Stimulated activated CD4-positive, alpha-beta T cell treated with anti-CD3 and anti-CD28 coated beads, Interleukin-2, amount 100 ng/mL, for 4 hours (primary cell): ENCODE measurements at regions not wholly inside any gene's neighbourhood (a gene's known extent, or its start where the extent isn't known, plus 50 kb on each side); places are given as distances from the start of the nearest gene placed in this dataset.

Experiments
- DNase-seq: peaks from one replicate; pipeline ENCODE4 v3.0.0-alpha.2; 2020; ENCODE audit warnings: low read depth

DNA sequence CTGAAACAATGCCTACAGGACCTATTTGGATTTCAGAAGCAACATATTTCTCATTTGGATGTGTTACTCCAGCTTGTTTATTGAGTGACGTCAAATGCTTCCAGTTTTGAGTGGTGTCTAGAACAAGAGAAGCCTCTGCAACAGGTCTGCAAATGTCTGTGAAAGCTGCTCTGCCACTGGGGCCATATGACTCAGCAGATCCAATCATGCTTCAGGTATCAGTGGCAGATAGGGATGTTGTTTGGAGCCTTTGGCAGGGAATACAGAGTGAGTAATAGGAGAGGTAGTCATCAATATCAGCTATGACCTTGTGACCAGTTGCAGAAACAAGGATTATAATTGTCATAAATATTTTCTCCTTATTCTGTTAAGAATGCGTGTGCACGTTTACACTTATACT, 141.1 kb upstream of the ZXDA start:
- no peak for DNase-seq

DNA sequence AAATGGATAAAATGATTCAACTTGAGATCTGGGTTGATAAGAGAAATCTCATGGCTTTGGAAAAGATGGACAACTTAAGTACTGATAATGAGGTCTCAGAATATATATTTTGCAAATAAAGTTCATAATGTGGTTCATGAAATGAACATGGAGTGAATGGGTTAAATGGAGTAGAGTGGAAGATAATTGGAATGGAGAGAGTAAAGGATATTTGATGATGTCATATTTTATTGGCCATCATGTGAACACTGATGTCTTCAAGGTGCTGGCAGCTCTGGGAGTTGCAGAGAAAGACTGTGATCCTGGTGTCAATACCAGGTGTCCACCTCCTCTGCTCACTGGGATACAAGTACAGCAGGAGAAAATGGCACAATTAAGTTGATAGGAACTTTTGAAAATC, 133.9 kb upstream of the ZXDA start:
- no peak for DNase-seq

DNA sequence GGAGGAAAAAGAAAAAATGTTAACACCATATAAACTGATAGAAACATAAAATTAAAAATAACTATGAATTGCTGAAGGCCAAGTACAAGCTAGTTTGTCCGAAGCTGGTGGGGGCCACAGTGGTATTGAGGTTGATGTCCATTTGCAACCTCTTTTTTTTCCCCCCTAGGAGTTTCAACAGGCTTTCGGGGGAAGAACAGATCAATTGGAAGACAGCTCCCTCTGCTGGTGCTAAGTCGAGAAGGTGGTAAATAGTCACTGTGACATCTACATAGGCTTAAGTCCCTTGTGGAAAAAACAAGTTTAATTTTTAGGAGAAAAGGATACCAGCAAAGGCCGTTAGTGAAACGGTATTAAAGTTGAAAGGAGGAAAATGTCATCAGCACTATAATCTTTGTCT, 115.7 kb upstream of the ZXDA start:
- peak; percentile 0 for DNase-seq

DNA sequence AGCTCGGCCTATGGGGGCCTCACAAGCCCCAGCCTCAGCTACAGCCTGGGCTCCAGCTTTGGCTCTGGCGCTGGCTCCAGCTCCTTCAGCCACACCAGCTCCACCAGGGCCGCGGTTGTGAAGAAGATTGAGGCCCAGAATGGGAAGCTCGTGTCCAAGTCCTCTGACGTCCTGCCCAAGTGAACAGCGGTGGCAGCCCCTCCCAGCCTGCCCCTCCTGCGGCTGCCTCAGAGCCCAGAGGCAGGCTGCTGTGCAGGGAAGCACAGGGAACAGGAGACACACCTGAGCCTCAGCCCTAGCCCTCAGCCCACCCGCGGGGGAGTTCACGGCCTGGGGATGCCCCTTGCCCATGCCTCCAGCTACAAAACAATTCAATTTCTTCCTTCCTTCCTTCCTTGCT, 75.7 kb upstream of the ZXDA start:
- no peak for DNase-seq

DNA sequence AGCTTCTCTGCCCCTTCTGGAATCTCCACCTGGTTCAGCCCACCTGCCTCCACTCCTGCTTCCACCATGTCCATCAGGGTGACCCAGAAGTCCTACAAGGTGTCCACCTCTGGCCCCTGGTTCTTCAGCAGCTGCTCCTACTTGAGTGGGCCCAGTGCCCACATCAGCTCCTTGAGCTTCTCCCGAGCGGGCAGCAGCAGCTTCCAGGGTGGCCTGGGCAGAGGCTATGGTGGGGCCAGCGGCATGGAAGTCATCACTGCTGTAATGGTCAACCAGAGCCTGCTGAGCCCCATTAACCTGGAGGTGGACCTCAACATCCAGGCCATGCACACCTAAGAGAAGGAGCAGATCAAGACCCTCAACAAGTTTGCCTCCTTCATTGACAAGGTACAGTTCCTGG, 74.4 kb upstream of the ZXDA start:
- DNase-seq = no peak

DNA sequence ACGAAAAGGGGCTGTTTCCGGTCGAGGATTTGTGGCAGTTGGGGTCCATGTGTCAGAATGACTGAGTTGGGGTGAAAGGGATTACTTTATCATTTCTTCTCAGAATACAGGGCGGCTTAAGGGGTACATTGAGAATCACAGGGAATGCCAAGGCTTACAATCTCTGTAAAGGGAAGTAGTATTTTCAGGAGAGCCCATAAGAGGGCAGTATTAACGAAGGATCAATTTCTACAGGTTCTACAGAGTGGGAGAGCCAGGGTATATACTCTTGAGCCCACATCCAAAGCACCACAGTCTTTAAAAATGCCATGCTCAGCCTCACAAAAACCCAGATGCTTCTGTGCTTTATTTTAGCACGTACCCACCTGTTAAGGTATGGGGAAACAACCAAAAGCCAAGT, 67.7 kb upstream of the ZXDA start:
- no peak for DNase-seq

DNA sequence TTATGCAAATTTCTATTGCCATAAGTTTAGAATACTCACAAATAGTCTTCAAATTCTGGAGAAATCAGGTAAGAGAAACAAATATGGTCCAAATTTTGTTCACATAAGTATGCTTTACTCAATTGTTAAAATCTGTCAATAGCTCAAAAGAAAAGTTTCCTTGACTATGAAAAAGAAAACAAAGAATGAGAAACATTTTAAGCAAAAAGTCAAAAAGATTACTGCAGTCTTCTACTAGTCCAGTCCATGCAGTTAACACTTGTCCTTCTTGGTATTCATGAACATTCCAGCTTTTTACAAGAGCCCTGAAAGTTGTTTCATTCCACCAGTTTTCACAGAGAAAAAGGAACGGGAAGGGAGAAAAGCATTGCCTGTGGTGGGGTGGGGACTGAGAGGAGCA, 54.7 kb upstream of the ZXDA start:
- DNase-seq = no peak
